Thoracic aorta (tissue), 2 donors: ENCODE measurements at regions not wholly inside any gene's neighbourhood (a gene's known extent, or its start where the extent isn't known, plus 50 kb on each side); places are given as distances from the start of the nearest gene placed in this dataset.
A peak's percentile ranks its signal among the peaks of the same experiment; 100 is the strongest.

ENCODE experiments used
- ATAC-seq: fragments of 150-250 bp; one replicate; pipeline ENCODE4 v1.8.0; 2017; ENCODE audit warnings: low read depth; ENCODE audit not compliant: insufficient number of reproducible peaks, low FRiP score
- DNase-seq: peaks from one replicate; pipeline ENCODE4 v3.0.0-alpha.2; 2020; ENCODE audit warnings: low spot score
- H3K27ac ChIP-seq, 2 donors: fragments of 200-600 bp; sonication (generic); 1 replicate in 1 of 2; 2 replicates in 1 of 2; pipeline ENCODE4 v1.5.1; 2016; ENCODE audit warnings: mild to moderate bottlenecking in 2 of 2, moderate library complexity in 2 of 2
- H3K27me3 ChIP-seq: fragments of 200-600 bp; sonication (generic); replicated peaks from 2 replicates; pipeline ENCODE4 v1.6.0; 2016; ENCODE audit warnings: mild to moderate bottlenecking; ENCODE audit not compliant: insufficient read depth
- H3K36me3 ChIP-seq: fragments of 200-600 bp; sonication (generic); one replicate; pipeline ENCODE4 v1.5.1; 2016
- H3K4me1 ChIP-seq, 2 donors: fragments of 200-600 bp; sonication (generic); 1 replicate in 1 of 2; 2 replicates in 1 of 2; pipeline versions ENCODE4 v1.5.1 to v1.6.0; 2016; ENCODE audit warnings: low read depth in 2 of 2, mild to moderate bottlenecking in 1 of 2; ENCODE audit not compliant: control insufficient read depth in 1 of 2
- H3K4me3 ChIP-seq: fragments of 200-600 bp; sonication (generic); 2 replicates; pipeline ENCODE4 v1.5.1; 2016; ENCODE audit warnings: mild to moderate bottlenecking
- H3K9me3 ChIP-seq: fragments of 200-600 bp; sonication (generic); 2 replicates; pipeline ENCODE4 v1.5.1; 2016
- TF ChIP-seq, protein P1 (sequence below): fragments of 200-600 bp; sonication (generic); IDR thresholded peaks from one replicate; pipeline ENCODE4 v1.5.1; 2019; ENCODE audit warnings: antibody characterized with exemption

DNA sequence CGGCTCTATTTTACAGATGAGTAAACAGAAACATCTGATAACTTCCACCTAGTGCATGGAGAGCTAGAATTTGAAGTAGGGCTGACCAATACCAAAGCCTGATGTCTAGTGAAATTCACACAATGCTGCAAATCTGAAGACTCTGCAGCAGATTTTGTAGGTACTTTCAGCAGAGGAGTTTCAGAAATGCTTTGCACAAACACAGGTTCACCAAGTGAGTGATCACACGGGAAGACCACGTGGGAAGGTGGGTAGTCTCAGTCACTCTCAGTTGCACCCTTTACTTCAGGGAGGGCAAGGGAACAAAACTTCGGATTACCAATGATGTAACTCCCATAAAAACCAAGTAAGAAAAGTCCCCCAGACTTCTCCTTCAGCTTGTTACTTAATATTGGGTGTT, 63.3 kb upstream of the DAAM1 start:
- Histone ChIP-seq H3K9me3 (no peaks in the 10 kb centered on the region), H3K4me1 (peaks cover 0 to 5% of the 10 kb centered on the region in 2 donors), H3K36me3 (no peaks in the 10 kb centered on the region), H3K4me3 (no peak overlapping the region), H3K27ac (no peak overlapping the region), H3K27me3 (no peaks in the 10 kb centered on the region)
- TF ChIP-seq, protein P1, sequence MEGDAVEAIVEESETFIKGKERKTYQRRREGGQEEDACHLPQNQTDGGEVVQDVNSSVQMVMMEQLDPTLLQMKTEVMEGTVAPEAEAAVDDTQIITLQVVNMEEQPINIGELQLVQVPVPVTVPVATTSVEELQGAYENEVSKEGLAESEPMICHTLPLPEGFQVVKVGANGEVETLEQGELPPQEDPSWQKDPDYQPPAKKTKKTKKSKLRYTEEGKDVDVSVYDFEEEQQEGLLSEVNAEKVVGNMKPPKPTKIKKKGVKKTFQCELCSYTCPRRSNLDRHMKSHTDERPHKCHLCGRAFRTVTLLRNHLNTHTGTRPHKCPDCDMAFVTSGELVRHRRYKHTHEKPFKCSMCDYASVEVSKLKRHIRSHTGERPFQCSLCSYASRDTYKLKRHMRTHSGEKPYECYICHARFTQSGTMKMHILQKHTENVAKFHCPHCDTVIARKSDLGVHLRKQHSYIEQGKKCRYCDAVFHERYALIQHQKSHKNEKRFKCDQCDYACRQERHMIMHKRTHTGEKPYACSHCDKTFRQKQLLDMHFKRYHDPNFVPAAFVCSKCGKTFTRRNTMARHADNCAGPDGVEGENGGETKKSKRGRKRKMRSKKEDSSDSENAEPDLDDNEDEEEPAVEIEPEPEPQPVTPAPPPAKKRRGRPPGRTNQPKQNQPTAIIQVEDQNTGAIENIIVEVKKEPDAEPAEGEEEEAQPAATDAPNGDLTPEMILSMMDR: no peak
- ATAC-seq (no peak), DNase-seq (no peak)

DNA sequence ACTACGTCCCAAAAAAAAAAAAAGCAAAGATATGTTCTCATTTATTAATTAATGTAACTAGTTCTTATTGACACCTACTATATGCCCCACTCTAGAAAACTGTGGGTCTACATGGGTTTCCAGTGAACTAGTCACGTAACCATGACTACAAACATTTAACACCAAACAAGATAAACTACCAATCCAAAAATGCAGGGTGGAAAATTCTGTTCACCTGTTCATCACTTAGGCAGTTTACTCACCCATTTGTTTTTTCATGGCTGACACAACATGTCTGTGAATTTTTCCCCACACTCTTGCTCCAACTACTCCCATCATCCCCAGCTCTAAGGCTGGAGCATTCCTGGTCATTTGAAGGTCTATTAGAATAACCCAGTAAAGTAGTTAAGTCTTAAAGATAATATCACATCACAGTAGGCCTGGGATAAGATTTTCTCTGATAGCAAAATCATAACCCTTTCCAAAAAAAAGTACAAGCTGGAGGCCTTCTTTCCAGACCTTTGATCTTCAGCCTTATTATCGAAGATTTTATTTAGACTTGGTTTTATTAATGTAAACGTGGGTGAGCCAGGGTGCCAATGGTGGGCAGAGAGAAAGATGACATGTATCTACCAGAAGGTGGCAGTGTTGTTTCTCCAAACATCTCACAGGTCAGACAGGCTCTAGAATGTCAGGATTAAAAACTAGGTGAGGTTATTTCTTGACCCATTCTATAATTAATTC, 61.6 kb upstream of the DAAM1 start:
- no peaks in the 10 kb centered on the region for H3K27me3 ChIP-seq
- no peaks in the 10 kb centered on the region for H3K9me3 ChIP-seq
- ATAC-seq (peak; percentile 61), DNase-seq (no peak)
- TF ChIP-seq, protein P1: peak; percentile 77
- H3K4me1 ChIP-seq: peaks cover 0 to 17% of the 10 kb centered on the region in 2 donors
- H3K36me3 ChIP-seq: no peaks in the 10 kb centered on the region
- no peak overlapping the region for H3K27ac ChIP-seq
- H3K4me3 ChIP-seq: no peak overlapping the region

DNA sequence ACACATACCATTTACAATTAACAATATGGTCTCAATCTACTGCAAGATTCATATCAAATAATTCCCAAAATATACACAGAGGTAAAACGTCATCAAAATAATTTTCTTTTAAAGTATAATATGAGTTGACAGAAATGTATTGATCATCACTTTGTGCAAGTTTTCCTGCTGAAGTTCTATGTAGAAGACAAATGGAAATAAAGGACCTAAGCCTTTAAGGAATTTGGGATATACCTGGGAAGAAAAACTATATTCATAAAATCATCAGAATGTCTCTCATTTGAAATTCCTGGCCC, 61.1 kb upstream of the DAAM1 start:
- Histone ChIP-seq H3K4me3 (no peak overlapping the region), H3K4me1 (peaks cover 0 to 22% of the 10 kb centered on the region in 2 donors), H3K9me3 (no peaks in the 10 kb centered on the region), H3K27ac (no peak overlapping the region), H3K36me3 (no peaks in the 10 kb centered on the region), H3K27me3 (no peaks in the 10 kb centered on the region)
- TF ChIP-seq, protein P1: no peak
- no peak for DNase-seq
- no peak for ATAC-seq

DNA sequence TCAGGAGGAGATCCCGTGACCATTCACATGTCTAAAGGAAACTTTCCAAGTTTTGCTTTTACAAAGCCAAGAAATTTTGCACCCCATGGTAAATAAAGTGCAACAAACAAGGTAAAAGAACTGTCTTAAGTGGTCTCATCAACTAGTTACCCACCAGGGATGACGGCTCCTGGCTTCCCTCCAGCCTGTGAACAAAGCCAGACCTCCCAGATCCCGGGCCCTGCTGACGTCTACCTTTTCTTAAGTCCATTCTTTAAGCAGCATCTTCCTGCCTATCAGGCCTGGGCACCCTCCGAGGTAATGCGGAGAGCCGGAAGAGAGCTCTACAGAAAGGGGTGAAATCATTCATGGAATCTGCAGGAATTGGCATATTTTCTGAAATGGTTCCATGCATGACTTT, 58.0 kb upstream of the DAAM1 start:
- H3K4me1 ChIP-seq: peaks cover 0 to 39% of the 10 kb centered on the region in 2 donors
- H3K27ac ChIP-seq: no peak overlapping the region
- H3K4me3 ChIP-seq: peak overlapping the region; percentile 54
- ATAC-seq (no peak), DNase-seq (no peak)
- no peaks in the 10 kb centered on the region for H3K36me3 ChIP-seq
- TF ChIP-seq, protein P1: no peak
- H3K27me3 ChIP-seq: no peaks in the 10 kb centered on the region
- H3K9me3 ChIP-seq: no peaks in the 10 kb centered on the region

DNA sequence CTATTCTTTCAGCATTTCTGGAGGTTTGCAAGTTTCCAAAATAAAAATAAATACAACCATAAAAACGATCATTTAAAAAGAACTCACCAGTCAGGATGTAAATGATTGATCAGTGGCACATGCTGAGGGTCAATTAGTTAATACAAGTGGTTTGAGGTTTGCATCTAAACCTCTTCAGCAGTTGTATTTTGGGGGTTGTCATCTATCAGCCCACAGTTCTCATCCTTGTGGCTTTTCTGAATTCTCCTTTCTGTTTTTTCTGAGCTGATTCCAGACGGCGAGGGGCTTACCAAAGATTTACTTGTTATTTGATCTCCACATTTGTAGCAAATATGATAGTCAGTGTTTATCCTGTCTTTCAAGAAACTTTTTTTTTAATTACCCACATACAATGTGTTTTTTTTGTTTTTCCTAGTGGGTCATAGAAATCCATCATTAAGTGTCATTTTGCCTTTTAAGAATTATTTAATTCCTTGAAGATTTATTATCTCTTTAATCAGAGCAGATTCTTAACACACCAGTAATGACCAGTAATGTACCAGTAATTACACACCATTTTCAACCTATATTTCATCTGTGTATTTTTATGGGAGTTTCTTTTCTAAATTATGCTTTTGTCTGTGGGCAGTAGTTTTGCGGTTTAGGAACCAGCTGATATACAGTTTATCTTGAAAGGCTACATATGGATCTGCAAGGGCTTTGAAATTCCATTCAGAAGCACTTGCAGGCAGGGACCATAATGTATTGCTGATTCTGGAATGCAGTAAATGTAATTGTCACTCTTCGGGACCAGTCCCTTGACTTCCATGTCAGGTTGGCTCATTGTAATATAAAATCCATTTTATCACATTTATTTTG, 56.3 kb upstream of the DAAM1 start:
- H3K27ac ChIP-seq: no peak overlapping the region
- ATAC-seq: no peak

More for the DNA sequence above, 56.3 kb upstream of the DAAM1 start:
- Histone ChIP-seq H3K9me3 (no peaks in the 10 kb centered on the region), H3K4me1 (peaks cover 0 to 39% of the 10 kb centered on the region in 2 donors), H3K4me3 (no peak overlapping the region), H3K36me3 (no peaks in the 10 kb centered on the region), H3K27me3 (no peaks in the 10 kb centered on the region)
- no peak for DNase-seq
- TF ChIP-seq, protein P1: no peak
